ENCODE measurements at regions not wholly inside any gene's neighbourhood (a gene's known extent, or its start where the extent isn't known, plus 50 kb on each side); places are given as distances from the start of the nearest gene placed in this dataset.

GRCh38 chr4:23232987-23233386, 540.2 kb downstream of the GBA3 start:
- DNase-seq (ENCODE audit: low read depth) = no peak
- H3K4me3 ChIP-seq (ENCODE audit: low read depth, low read length) = no peak overlapping the region
- no peak for TF ChIP-seq CTCF (IDR thresholded peaks at IDR 0.05; ENCODE audit: low read depth, low read length, missing control alignments)

GRCh38 chr4:23225564-23225963, 532.8 kb downstream of the GBA3 start:
- no peak overlapping the region for H3K4me3 ChIP-seq (ENCODE audit: low read depth, low read length)
- no peak for TF ChIP-seq CTCF (IDR thresholded peaks at IDR 0.05; ENCODE audit: low read depth, low read length, missing control alignments)
- DNase-seq (ENCODE audit: low read depth) = no peak

- DNase-seq (ENCODE audit: low read depth) = no peak
- TF ChIP-seq CTCF (IDR thresholded peaks at IDR 0.05; ENCODE audit: low read depth, low read length, missing control alignments) = no peak
- H3K4me3 ChIP-seq (ENCODE audit: low read depth, low read length) = no peak overlapping the region
These were observed 532.1 kb downstream of the GBA3 start for GRCh38 chr4:23224684-23225420.

- no peak for DNase-seq (ENCODE audit: low read depth)
- no peak overlapping the region for H3K4me3 ChIP-seq (ENCODE audit: low read depth, low read length)
- no peak for TF ChIP-seq CTCF (IDR thresholded peaks at IDR 0.05; ENCODE audit: low read depth, low read length, missing control alignments)
These were observed 528.2 kb downstream of the GBA3 start for GRCh38 chr4:23220911-23221310.

GRCh38 chr4:23219779-23220408, 527.2 kb downstream of the GBA3 start:
- DNase-seq (ENCODE audit: low read depth) = no peak
- no peak overlapping the region for H3K4me3 ChIP-seq (ENCODE audit: low read depth, low read length)
- TF ChIP-seq CTCF (IDR thresholded peaks at IDR 0.05; ENCODE audit: low read depth, low read length, missing control alignments) = no peak

- no peak overlapping the region for H3K4me3 ChIP-seq (ENCODE audit: low read depth, low read length)
- no peak for TF ChIP-seq CTCF (IDR thresholded peaks at IDR 0.05; ENCODE audit: low read depth, low read length, missing control alignments)
- DNase-seq (ENCODE audit: low read depth) = no peak
These were observed 520.5 kb downstream of the GBA3 start for GRCh38 chr4:23213198-23213597.

GRCh38 chr4:23212558-23212957, 519.8 kb downstream of the GBA3 start:
- H3K4me3 ChIP-seq (ENCODE audit: low read depth, low read length) = no peak overlapping the region
- TF ChIP-seq CTCF (IDR thresholded peaks at IDR 0.05; ENCODE audit: low read depth, low read length, missing control alignments) = no peak
- DNase-seq (ENCODE audit: low read depth) = no peak
